ENCODE measurements at regions not wholly inside any gene's neighbourhood (a gene's known extent, or its start where the extent isn't known, plus 50 kb on each side); places are given as distances from the start of the nearest gene placed in this dataset.

DNA sequence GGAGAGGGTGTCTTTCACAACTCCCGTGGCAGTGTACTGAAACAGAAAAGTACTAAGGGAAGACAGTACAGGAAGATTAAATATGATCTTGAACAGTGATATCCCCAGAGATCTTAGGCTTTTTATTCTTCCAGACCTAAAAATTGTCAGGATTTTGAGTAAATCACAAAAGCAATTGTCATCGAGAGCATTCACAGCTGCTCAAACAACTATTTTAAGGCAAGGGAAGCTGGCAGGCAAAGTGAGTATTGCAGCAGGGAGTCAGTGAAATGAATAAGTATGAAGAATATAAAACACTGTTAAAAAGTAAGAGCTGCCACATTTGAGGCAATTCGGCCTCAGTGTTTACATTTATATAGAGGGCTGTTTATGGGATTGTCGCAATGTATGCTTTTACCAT is 479.0 kb downstream of the CAAP1 start:
- TF ChIP-seq EP300 (IDR thresholded peaks at IDR 0.05; ENCODE audit: borderline replicate concordance), result no peak
- no peak for TF ChIP-seq RAD21 (IDR thresholded peaks at IDR 0.05; ENCODE audit: low read depth)
- TF ChIP-seq, protein P1, sequence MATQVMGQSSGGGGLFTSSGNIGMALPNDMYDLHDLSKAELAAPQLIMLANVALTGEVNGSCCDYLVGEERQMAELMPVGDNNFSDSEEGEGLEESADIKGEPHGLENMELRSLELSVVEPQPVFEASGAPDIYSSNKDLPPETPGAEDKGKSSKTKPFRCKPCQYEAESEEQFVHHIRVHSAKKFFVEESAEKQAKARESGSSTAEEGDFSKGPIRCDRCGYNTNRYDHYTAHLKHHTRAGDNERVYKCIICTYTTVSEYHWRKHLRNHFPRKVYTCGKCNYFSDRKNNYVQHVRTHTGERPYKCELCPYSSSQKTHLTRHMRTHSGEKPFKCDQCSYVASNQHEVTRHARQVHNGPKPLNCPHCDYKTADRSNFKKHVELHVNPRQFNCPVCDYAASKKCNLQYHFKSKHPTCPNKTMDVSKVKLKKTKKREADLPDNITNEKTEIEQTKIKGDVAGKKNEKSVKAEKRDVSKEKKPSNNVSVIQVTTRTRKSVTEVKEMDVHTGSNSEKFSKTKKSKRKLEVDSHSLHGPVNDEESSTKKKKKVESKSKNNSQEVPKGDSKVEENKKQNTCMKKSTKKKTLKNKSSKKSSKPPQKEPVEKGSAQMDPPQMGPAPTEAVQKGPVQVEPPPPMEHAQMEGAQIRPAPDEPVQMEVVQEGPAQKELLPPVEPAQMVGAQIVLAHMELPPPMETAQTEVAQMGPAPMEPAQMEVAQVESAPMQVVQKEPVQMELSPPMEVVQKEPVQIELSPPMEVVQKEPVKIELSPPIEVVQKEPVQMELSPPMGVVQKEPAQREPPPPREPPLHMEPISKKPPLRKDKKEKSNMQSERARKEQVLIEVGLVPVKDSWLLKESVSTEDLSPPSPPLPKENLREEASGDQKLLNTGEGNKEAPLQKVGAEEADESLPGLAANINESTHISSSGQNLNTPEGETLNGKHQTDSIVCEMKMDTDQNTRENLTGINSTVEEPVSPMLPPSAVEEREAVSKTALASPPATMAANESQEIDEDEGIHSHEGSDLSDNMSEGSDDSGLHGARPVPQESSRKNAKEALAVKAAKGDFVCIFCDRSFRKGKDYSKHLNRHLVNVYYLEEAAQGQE (IDR thresholded peaks at IDR 0.05; ENCODE audit: low read depth), result no peak
- TF ChIP-seq, protein P2, sequence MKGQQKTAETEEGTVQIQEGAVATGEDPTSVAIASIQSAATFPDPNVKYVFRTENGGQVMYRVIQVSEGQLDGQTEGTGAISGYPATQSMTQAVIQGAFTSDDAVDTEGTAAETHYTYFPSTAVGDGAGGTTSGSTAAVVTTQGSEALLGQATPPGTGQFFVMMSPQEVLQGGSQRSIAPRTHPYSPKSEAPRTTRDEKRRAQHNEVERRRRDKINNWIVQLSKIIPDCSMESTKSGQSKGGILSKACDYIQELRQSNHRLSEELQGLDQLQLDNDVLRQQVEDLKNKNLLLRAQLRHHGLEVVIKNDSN (IDR thresholded peaks at IDR 0.05), result no peak
- TF ChIP-seq TAF1 (IDR thresholded peaks at IDR 0.05; ENCODE audit: low read depth), result no peak
- TF ChIP-seq CREB1 (IDR thresholded peaks at IDR 0.05; ENCODE audit: low read depth), result no peak
- no peak for TF ChIP-seq YY1 (IDR thresholded peaks at IDR 0.05; ENCODE audit: low read depth)
- TF ChIP-seq, protein P3, sequence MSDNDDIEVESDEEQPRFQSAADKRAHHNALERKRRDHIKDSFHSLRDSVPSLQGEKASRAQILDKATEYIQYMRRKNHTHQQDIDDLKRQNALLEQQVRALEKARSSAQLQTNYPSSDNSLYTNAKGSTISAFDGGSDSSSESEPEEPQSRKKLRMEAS (IDR thresholded peaks at IDR 0.05), result no peak

Measured in Ishikawa (cell line).